ENCODE measurements at regions not wholly inside any gene's neighbourhood (a gene's known extent, or its start where the extent isn't known, plus 50 kb on each side); places are given as distances from the start of the nearest gene placed in this dataset.

DNA sequence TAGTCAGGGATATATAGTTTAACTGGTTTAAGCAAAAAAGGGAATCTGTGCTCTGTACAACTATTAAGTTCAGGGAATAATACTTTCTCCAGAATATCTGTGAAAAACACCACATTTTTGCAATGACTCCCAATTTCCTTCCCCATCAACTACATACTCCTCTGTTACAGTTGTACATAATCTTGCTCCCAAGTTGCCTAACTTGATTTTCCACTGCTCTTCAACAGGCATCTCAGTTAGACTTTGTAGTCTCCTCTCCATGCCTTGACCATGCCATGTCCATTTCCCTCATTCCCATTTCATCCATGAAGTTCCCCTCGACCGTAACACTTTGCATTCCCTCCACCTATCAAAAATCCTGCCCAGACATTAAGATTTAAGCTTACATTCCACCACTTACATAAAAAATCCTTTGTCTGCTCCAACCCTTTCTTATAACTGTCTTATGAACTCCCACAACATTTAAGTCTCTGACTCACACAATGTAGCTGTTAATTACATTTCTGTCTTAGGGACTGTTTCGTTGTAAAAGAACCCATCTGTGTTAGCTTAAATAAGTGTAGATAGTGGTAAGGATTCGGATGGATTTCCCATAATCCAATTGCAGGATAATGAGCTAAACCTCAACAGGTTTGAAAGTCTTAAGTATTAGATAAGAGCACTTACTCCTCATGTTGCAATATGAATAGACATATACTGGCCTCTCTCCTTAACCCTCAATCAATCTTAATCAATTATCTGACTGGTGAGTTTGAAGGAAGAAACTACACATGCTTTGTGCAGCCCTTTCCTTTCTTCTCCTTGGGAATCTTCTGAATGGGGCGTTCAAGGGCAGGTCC is 156.5 kb downstream of the PAWR start:
- DNase-seq: no peak
- TF ChIP-seq GATA1 (IDR thresholded peaks at IDR 0.05; ENCODE audit: low read depth, low read length) (no peak), POLR2A (IDR thresholded peaks at IDR 0.05; ENCODE audit: low read length) (no peak)

DNA sequence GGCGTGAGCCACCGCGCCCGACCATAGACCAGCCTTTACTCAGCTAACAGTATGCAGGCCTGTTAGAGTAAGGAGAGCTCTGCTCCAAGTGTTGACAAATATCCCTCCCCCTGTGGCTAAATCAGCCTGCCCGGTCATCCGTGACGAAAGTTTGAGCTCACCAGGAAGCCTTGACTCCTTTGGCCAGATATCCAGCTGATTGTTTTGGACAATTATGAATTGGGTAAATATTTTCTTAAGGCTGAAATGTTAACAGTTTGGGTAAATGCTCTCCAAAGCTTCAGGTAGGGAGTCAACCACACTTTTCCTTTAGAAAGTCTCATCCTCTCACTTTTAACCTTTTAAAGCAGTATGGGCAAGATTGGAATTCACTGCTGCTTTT is 157.9 kb downstream of the PAWR start:
- TF ChIP-seq GATA1 (IDR thresholded peaks at IDR 0.05; ENCODE audit: low read depth, low read length): no peak
- TF ChIP-seq POLR2A (IDR thresholded peaks at IDR 0.05; ENCODE audit: low read length): no peak

DNA sequence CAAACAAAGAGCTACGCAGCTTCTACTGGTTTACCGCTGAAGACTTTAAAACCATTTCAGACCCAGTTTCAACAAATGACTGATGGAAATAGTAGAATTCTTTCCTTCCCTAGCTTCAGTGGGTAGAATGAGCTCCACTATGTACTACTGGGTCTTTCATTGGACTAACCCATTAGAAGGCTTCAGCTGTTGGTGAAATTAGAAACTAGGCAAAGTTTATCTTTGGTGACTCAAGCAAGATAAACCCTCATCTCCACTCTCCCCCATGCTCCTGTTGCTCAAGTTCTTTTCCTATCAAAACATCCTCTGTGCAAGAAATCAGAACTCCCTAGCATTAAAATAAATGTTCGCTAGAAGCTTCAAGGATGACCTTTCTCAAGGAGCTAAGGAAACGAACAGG is 159.2 kb downstream of the PAWR start:
- DNase-seq: no peak
- TF ChIP-seq POLR2A (IDR thresholded peaks at IDR 0.05; ENCODE audit: low read length): no peak
- no peak for TF ChIP-seq GATA1 (IDR thresholded peaks at IDR 0.05; ENCODE audit: low read depth, low read length)

More for the DNA sequence above, 157.9 kb downstream of the PAWR start:
- DNase-seq: no peak

DNA sequence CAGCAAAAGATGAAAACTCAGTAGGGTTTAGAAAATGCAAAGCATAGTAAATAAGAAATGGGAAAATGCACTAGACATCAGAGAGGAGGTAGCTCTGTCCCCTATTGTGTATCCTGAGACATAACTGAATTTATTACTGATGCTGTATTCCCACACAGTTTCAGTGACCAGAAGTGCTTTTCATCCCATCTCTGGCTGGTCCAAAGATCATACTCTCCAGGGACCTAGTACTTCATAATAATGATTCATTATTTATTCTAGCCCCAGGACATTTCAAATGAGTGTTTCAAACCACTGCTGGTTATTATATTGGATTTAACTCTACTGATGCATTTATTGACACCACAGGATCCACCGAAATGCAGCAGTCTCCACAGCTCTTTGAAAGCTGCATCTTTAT is 163.3 kb downstream of the PAWR start:
- no peak for DNase-seq

DNA sequence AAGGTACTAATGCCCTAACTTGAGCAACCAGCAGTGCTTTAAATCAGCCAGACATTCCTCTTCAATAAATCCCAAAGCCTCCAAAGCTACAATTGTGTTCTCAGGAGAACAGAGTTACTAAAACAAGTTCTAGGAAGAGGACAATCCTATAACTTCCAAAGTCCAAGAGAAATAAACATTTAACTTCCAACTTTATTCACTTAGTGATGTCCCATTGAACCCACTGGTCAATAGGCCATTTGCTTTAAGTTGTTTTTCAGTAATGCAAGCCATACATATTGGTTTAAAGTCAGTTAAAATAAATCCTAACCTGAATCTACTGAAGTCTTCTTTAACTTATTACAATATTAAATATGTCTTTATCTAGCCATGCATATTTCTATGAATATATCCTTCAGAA is 165.4 kb downstream of the PAWR start:
- no peak for DNase-seq
- TF ChIP-seq POLR2A (IDR thresholded peaks at IDR 0.05; ENCODE audit: low read length): no peak
- TF ChIP-seq GATA1 (IDR thresholded peaks at IDR 0.05; ENCODE audit: low read depth, low read length): no peak

More for the DNA sequence above, 163.3 kb downstream of the PAWR start:
- no peak for TF ChIP-seq POLR2A (IDR thresholded peaks at IDR 0.05; ENCODE audit: low read length)
- no peak for TF ChIP-seq GATA1 (IDR thresholded peaks at IDR 0.05; ENCODE audit: low read depth, low read length)

DNA sequence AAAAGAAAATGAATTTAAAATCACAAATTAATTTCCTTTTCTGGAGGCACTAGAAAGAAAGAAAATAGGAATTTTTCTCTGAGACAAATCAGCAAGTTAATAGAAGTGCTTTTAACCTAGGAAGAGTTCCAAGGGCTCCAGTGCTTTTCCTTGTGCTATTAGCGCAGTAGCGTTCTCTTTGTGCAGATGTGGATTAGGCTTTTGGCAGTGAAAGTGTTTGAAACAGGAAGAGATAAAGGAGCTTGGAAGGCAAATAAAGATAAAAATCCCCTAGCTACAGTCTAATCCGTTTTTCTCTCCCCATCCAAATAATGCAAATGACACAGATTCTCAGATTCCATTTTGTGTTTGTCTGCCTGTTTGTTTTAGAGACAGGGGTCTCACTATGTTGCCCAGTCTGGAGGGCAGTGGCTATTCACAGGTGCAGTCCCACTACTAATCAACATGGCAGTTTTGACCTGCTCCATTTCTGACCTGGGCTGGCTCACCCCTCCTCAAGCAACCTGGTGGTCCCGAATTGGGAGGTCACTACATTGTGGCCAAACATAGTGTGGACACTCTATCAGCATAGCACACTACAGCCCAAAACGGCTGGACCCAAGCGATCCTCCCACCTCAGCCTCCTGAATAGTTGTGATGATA is 166.1 kb downstream of the PAWR start:
- TF ChIP-seq GATA1 (IDR thresholded peaks at IDR 0.05; ENCODE audit: low read depth, low read length): no peak
- TF ChIP-seq POLR2A (IDR thresholded peaks at IDR 0.05; ENCODE audit: low read length): no peak
- DNase-seq: no peak

DNA sequence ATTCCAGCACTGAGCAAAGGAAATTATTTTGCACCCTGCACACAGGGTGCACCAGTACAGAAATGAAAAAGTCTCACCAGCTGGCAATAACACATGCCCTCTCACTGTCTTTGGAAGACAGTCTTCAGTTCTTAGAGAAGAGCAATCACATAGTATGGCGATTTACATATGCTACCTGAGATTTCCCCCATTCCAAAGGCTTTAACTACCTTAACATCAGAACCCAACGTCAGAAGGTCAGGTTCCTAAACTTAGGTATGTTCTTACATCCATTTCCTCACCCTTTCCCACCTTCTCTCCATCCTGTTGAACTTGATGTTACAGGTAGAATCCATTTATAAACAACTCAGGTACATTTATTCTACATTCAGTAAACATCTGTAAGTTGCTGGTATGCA is 167.8 kb downstream of the PAWR start:
- TF ChIP-seq POLR2A (IDR thresholded peaks at IDR 0.05; ENCODE audit: low read length) (no peak), GATA1 (IDR thresholded peaks at IDR 0.05; ENCODE audit: low read depth, low read length) (no peak)
- no peak for DNase-seq

DNA sequence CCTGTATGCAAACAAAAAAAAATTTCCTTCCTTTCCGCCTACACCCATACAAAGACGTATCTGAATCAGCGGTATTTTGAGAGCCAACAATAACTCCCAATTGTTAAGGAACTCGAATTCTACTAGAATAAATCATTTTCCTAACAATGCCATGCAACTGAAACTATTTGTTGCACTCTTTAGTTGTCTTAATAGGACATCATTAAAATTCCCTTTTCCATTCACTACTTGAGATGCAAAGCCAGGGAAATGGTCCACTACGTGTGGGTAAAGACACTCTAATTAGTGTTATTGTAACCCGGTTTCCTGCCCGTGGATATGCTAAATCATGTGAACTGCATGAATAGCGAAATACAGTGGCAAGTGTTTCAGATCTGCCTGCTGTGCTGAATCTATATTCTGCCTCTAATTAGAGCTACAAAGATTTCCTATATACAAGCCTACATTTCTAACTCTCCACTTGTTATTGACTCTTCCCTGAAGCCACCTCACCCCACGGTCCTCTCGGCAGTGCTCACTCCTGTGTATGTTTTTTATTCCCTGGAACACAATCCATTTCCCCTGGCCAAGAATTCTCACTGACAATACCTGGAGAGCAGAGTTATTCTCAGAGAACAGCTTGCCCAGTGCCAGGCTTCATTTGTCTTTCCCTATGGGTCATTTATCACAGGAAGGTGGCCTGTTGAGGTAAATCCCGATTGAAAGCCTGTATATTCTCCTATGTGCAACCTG is 168.3 kb downstream of the PAWR start:
- no peak for DNase-seq
- TF ChIP-seq POLR2A (IDR thresholded peaks at IDR 0.05; ENCODE audit: low read length) (no peak), GATA1 (IDR thresholded peaks at IDR 0.05; ENCODE audit: low read depth, low read length) (no peak)

DNA sequence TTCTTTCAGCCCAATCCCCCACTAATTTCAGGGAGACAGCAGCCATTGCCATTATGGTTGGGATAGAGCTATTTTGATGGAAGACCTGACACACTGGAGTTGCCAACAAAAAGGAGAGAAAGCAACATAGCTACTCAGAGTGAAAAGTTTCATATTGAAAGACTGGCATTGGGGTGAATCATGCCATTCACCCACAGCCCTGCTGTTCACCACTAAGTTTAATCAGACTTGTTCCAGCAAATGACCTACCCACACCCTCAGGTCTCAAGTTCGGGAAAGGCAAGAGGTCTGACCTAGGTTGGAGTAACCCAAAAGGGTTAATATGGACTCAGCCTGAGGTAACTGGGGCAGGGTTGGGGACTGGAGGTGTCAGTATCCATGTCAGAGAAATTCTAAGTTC is 169.2 kb downstream of the PAWR start:
- TF ChIP-seq GATA1 (IDR thresholded peaks at IDR 0.05; ENCODE audit: low read depth, low read length) (no peak), POLR2A (IDR thresholded peaks at IDR 0.05; ENCODE audit: low read length) (no peak)
- no peak for DNase-seq

DNA sequence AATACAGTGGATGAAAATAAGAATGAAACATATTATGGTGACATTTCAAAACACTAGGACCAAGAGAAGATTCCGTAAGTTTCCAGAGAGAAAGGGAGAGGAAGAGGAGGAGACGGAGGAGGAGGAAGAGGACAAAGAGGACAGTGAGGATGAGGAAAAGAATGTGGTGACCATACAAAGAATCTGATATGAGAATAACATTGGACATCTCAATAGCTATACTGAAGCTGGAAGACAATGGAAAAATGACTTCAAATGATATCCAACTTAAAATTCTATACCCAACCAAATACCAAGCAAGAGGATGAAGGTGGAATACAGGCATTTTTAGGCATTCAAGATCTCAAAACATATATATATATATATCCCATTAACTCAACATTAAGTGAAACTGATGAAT is 173.4 kb downstream of the PAWR start:
- TF ChIP-seq GATA1 (IDR thresholded peaks at IDR 0.05; ENCODE audit: low read depth, low read length): no peak
- TF ChIP-seq POLR2A (IDR thresholded peaks at IDR 0.05; ENCODE audit: low read length): no peak
- no peak for DNase-seq

DNA sequence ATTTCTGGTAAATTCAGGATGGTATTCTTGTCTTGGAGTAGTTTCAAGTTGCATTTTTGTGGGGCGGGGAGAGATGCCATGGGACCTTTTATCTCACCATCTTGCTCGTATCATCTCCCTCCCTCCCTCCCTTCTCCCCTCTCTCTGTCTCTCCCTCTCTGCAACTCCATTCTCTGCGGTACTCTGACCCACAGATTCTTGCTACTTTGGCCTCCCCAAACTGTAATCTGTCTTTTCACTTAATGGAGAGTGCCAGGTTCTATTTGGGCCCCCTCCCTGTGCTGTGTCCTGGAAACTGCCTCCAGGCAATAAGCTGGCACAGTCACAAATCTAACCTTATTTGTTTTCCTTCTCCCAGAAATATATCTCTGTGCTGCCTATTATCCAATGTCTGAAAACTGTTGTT is 175.2 kb downstream of the PAWR start:
- TF ChIP-seq GATA1 (IDR thresholded peaks at IDR 0.05; ENCODE audit: low read depth, low read length): no peak
- TF ChIP-seq POLR2A (IDR thresholded peaks at IDR 0.05; ENCODE audit: low read length): no peak
- no peak for DNase-seq

DNA sequence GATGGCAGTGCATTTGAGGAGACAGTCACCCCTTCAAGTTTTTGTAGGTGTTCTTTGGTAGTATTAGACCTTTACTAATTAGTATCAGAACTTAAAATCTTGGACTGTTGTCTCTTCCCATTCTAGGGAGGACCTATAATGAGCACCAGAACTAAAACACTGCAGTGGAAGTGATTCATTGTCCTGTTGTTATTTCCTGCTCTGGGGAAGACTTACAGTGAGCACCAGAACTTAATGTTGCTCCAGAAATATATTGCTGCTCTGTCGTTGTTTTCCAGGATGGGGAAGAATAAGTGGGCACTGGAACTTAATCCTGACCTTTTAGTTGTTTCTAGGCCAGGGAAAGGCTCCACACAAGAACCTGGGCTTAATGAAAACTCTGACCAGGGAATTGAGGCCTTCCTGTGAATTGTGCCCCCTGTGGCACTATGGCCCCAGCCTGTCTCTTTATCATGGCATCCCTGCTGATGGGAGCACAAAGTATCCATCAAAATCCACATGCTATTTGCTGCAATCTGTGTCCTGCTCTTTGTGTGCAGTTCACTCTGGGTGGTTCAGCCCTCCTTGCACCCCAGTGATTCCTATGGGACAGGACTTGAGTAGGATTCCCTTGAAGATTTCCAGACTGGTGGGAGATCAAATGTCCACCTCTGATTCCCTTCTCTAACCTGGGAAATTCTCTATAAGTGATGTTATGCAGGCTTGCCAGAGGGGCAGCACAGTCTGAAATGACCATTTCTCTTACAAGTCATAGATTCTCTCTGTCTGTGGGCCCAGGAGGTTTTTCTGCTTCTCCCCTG is 175.8 kb downstream of the PAWR start:
- TF ChIP-seq POLR2A (IDR thresholded peaks at IDR 0.05; ENCODE audit: low read length) (no peak), GATA1 (IDR thresholded peaks at IDR 0.05; ENCODE audit: low read depth, low read length) (no peak)

DNA sequence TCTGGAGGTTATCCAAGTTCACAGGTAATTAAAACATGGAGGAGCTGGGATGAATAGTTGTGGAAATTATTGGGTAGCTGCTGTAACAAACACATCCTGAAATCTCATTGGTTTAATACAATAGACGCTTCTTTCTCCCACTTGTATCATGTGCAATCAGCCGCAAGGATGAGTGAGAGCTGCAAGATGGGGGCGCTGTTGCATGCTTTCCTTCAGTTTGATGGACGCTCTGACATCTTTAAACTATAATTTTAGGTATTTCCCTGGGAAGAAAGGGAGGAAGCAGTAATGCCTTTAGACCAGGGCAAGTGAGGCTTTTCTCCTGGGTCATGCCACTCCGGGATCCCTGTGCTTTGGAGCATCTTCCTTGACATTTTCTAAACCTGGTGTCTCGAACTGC is 178.7 kb downstream of the PAWR start:
- TF ChIP-seq POLR2A (IDR thresholded peaks at IDR 0.05; ENCODE audit: low read length) (no peak), GATA1 (IDR thresholded peaks at IDR 0.05; ENCODE audit: low read depth, low read length) (no peak)
- DNase-seq: peak in 1 of 2 experiments; percentile 6

More for the DNA sequence above, 175.8 kb downstream of the PAWR start:
- DNase-seq: no peak

Measured in erythroblast (primary cell).